ENCODE measurements at regions not wholly inside any gene's neighbourhood (a gene's known extent, or its start where the extent isn't known, plus 50 kb on each side); places are given as distances from the start of the nearest gene placed in this dataset.

GRCh38 chr14:95391331-95391730 lies 71.6 kb upstream of the CLMN start:
- no peak for TF ChIP-seq CTCF (tag by site-specific recombination; IDR thresholded peaks at IDR 0.05)
- TF ChIP-seq ZNF274 (IDR thresholded peaks at IDR 0.05; ENCODE audit: low read length), result no peak
- TF ChIP-seq ZNF274 (tag by site-specific recombination; IDR thresholded peaks at IDR 0.05; ENCODE audit: borderline replicate concordance), result no peak
- no peak for TF ChIP-seq ZSCAN16 (tag by site-specific recombination; IDR thresholded peaks at IDR 0.05)
- TF ChIP-seq, protein P1, sequence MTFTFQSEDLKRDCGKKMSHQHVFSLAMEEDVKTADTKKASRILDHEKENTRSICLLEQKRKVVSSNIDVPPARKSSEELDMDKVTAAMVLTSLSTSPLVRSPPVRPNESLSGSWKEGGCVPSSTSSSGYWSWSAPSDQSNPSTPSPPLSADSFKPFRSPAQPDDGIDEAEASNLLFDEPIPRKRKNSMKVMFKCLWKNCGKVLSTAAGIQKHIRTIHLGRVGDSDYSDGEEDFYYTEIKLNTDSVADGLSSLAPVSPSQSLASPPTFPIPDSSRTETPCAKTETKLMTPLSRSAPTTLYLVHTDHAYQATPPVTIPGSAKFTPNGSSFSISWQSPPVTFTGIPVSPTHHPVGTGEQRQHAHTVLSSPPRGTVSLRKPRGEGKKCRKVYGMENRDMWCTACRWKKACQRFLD (tag by site-specific recombination; IDR thresholded peaks at IDR 0.05), result no peak
- no peak for TF ChIP-seq ZNF214 (tag by site-specific recombination; IDR thresholded peaks at IDR 0.05; ENCODE audit: borderline replicate concordance)
- no peak for TF ChIP-seq ZSCAN4 (tag by site-specific recombination; IDR thresholded peaks at IDR 0.05)
- TF ChIP-seq ZNF398 (tag by site-specific recombination; IDR thresholded peaks at IDR 0.05), result no peak

Measured in HEK293 (cell line).